ENCODE measurements at regions not wholly inside any gene's neighbourhood (a gene's known extent, or its start where the extent isn't known, plus 50 kb on each side); places are given as distances from the start of the nearest gene placed in this dataset.
"Not testable (repeated sequence)": the region's sequence is repeated elsewhere in the genome, so short reads cannot be mapped to it uniquely, and the experiment has no call there.

DNA sequence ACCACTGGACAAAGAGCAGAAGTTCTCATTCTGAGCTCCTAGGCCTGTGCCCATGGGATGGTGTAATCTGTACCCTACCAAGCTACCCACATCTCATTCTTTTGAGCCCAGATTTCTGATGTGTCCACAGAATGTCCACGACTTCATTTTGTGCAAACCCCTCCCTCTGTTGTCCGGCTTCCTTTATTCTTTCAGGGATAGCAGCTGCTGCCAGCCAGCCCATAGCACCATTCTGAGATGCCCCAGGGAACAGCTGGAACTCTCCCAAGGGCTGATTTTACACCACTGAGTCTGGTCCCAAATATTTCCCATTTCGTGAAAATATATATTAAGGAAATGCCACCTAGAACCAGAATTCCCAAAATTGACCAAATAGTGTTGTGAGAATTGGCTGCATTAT, 236.6 kb downstream of the SATB1 start:
- no peak for FAIRE-seq

DNA sequence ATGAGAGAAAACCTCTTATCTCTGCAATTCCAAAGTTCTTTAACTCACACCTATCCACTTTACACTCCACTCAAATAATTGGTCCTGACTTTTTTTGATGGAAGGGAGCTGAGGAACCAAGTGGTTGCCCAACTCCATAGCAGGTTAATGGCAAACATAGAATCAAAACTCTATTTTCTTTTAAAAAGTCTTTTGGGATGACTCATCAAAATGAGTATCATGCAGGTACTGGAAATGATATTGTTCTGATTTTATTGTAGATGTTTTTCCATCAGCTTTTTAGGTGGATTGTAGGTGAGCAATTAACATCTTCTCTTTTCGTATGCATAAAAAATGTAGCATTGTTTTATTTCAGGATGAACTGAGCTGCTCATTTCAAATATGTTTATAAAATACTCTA, 239.5 kb downstream of the SATB1 start:
- FAIRE-seq, result no peak

DNA sequence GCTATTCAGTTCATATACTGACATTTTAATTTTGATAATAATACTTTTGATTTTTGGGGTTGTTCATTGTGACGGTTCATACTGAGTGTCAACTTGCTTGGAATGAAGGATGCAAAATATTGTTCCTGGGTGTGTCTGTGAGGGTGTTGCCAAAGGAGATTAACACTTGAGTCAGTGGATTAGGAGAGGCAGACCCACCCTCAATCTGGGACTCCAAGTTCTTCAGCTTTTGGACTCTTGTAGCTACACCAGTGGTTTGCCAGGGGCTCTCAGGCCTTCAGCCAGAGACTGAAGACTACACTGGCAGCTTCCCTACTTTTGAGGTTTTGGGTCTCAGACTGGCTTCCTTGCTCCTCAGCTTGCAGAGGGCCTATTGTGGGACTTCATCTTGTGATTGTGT, 242.2 kb downstream of the SATB1 start:
- FAIRE-seq, result not testable (repeated sequence)

DNA sequence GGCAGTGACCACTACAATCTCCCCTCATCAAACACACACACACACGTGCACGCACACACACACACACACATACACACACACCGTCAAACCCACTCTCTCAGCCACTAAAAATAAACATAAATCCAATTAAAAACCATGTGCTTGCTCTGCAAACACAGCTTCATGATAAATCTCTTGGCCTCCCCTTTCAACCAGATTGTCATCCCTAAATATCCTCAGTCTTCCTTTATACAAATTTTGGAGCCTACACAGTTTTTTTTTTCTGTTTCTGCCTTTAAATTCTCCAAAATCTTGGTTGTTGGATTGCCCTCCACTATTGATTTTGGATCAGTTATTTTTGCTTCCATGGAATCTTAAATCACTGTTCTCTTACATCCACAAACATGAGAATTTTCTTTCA, 245.6 kb downstream of the SATB1 start:
- FAIRE-seq, result no peak

DNA sequence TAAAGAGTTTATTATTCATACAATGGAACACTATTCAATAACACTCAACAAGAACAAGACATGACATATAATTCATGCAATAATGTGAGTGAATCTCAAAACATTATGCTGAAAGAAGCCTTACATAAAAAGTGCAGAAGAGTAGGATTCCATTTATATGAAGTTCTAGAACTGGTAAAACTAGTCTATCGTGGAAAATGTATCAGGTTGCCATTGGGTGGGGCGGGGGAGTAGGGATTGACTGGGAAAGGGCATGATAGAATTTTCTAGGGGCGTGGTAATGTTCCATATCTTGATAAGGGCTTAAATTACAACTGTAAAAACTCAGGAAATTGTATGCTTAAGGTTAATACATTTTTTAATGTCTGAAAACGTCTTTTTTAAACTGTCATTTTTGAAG, 247.9 kb downstream of the SATB1 start:
- FAIRE-seq, result no peak

DNA sequence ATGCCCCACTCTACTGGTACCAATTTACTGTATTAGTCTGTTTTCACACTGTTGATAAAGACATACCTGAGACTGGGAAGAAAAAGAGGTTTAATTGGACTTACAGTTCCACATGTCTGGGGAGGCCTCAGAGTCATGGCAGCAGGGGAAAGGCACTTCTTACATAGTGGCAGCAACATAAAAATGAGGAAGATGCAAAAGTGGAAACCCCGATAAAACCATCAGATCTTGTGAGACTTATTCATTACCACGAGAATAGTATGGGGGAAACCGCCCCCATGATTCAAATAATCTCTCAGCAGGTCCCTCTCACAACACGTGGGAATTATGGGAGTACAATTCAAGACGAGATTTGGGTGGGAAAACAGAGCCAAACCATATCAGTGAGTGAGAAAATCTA, 251.2 kb downstream of the SATB1 start:
- not testable (repeated sequence) for FAIRE-seq

DNA sequence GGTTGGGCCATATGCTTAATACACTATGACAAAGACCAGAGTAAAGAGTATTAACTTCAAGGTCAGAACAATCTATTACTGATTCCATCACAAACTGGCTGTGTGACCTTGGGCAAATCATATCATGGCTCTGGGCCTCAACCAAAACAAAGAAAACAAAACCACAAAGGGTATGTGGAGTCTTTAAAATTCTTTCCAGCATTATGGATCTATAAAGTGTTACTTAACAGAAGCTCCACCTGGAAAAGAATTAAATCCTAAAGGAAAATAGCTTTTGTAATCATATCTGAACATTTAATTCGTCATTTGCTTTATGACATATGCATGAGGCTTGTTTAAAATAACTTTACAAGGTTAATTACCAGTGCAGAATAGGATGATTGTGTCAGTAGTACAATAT, 265.5 kb downstream of the SATB1 start:
- FAIRE-seq, result no peak

DNA sequence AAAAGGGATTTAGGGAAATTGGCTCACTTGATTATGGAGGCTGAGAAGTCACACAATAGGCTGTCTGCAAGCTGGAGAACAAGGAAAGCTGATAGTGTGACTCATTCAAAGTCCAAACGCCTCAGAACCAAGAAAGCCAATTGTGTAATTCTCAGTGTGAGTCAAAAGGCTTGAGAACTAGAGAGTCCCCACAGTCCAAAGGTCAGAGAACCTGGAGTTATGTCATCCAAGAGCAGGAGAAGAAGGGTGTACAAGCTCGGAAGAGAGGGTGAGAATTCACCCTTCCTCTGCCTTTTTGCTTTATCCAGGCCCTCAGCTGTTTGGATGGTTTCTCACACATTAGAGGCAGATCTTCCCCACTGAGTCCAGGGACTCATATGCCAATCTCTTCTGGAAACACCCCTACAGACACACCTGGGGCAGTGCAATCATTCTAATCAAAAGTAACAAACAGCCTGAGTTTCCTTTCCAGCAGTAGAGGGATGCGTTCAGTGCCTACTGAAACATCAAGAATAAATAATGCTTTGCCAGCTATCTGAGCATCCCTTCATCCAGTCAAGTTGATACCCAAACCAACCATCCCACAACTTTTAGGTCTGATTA, 271.5 kb downstream of the SATB1 start:
- no peak for FAIRE-seq

DNA sequence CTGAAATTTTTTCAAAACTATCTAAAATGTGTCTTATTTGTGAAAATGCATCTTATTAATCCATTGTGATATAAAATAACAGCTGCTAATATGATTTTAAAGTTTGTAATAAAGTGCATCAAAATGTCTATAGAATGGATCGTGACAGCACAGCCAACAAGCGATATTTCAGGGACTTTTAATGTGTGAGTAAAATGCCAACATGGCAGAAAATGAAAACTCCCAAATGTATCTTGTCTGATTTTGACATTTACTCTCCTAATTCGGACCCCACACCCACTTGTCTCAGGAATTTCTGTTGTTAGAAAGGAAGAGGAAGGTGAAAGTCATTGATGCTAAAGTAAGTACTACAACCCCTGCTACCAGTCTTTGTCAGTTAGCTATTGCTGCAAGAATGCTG, 273.9 kb downstream of the SATB1 start:
- FAIRE-seq, result no peak

DNA sequence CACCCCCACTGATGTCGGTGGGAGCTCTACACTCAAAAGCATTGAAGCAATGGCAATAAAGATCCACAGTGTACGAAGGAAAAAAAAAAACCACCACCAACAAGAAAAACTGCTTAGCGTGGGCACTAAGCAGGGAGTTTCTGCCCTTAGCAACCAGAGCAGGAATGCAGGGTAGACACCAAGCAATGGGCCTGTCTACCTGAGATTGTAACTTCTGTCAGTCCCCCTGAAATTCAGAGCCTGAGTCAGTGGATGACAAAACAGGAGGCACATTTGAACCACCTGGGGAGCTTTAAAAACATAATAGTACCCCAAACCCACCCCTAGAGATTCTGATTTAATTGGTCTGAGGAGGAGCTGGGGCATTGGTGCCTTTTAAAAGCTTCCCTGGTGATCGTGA, 275.2 kb downstream of the SATB1 start:
- FAIRE-seq, result no peak

DNA sequence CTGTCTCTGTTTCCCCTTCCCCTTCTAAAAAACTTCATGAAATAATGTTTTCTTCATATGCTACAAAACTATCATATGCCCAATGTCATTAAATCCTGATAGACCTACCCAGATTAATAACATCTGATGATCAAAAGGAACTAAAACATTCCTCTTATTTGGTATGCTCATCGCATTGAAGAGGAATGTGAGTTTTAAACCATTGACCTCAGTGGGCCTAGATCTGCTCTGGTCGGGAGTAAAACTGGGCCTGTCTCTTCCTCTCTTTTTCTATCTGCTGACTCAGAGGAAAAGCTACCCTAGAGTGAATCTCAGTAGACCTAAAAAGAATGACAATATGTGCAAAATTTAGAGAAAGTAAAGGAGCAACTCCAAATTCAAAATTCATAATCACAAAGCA, 275.8 kb downstream of the SATB1 start:
- no peak for FAIRE-seq

DNA sequence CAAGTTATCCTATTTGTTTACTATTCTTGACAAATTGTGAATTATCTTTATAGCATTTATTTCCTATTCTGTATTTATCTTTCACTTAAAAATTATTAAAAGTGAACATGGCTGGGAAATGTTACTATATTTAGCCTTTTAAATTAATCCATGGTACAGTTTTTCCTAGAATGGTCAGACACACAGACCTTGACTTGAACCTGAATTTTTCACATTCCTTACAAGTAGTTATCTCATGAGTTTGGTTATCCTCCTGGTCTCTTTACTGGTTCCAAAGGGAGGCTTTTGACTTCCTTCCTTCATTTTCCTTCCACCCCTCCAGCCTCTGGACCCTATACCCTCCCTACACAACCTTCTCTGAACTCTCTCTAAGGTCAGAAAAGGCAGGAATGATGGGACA, 280.6 kb downstream of the SATB1 start:
- FAIRE-seq, result no peak

DNA sequence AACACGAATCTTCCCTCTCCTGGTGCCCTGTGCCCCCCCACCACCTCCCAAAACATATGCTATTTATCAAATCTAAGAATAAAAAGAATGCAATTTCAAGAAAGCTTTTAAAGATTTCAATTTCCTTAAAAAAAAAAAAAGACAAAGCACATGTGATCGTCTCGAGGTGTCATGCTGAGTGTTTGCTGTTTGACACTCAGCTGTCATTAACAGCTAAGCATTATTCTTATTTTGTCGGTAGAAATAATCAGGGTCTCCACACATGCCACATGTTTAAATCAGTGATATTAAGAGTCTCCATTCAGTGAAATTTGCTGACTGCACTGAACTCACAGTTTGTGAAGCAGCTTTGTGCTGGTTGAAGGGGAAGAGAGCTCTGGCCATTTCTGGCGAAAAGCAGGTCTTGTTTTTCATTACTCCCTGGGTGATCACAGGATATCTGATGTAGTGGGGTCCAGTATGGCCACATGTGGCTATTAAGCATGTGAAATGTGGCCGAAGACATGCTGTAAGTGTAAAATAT, 281.8 kb downstream of the SATB1 start:
- FAIRE-seq, result no peak

DNA sequence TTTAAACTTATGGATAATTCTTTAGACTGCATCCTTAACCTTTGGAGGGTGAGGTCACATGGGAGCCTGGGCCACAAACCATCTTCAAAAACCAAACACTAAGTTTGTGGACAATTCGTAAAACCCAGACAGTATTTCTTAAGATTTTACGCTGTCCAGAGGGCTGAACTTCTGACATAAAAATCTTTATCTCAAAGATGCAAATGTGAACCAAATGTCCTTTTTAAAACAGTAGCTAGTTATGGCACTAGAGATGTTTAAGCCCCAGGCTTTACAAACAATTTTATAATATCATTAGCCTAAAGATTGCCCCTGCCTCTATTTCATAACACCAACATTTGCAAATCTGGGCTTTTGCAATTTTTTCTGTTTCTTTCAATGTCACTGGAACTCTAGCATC, 287.2 kb downstream of the SATB1 start:
- FAIRE-seq, result no peak

DNA sequence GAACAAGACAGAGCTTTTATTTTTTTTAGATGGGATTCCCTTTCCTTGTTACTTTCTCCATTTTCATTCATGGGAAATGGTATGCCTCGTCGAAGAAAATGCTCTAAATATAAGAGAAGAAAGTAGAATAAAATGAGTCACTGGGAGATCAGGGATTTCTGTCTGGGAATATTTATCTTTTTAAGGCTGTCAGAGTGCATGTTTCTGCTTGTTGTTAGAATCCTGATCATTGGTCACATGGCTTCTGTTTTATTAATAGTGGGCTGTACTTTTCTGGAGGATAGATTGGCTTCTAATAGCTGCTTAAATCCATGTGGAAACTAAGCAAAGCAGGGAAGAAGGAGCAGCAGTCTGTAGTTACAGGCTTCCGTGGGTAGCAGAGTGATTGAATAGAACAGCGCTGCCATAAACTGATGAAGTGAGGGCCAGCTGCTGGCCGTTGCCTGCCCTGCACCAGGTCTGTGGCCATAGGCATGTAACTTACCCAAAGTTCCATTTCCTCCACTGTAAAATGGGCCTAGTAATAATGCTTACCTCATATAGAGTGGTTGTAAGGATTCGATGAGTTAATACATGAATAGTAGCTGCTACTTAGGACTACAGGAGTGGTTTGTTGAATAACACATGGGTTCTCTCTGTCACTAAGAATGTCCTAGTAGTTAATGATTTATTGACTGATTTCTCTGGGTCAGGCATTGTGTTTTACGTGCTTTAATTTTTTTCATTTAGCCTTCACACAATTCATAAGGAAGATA, 289.9 kb downstream of the SATB1 start:
- no peak for FAIRE-seq

DNA sequence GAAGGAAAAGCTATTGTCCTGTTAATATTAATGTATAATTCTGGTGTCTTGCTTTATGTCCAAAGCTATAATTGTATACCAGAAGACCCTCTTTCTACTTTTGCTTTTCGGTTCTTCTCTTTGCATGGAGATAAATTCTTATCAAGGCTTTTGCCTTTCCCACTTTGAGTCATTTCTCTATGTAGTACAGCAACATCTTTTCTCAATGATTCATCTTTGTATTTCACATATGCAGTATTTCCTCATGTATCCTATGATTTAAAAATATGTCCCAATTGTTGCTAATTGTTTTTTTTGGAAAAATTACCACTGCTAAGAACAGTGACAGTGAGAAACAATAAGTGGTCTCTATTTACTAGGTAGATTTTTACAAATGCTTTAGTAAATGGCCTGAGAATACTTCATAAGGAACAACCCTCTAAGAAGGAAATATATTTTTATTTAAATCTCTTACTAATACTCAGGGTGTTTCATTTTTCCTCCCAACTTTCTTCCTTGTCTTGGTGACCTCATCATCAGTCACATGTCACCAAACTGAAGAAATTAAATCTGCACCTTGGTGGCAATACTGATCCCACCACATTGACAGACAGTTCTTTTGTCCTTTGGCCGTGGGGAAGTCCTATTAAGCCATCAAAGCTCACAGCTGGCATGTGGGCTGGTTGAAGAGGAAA, 290.6 kb downstream of the SATB1 start:
- FAIRE-seq, result no peak

DNA sequence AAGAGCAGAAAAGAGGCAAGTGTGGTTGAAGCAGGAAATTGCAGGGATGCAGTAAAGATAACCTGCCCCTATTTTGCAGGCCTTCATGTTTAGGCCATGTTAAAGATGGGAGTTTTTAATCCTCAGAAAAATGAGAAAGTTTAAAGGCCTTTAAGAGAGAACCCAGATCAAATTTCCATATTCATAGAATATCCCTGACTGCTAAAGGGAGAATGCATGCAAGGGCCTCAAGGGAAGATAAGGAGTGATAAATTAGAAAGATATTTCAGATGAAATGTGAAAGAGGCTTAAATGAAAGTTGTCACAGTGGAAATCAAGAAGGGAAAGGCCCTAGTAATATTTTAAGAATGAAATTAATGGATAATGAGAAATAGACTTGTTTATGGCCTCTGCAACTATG, 292.1 kb downstream of the SATB1 start:
- no peak for FAIRE-seq

DNA sequence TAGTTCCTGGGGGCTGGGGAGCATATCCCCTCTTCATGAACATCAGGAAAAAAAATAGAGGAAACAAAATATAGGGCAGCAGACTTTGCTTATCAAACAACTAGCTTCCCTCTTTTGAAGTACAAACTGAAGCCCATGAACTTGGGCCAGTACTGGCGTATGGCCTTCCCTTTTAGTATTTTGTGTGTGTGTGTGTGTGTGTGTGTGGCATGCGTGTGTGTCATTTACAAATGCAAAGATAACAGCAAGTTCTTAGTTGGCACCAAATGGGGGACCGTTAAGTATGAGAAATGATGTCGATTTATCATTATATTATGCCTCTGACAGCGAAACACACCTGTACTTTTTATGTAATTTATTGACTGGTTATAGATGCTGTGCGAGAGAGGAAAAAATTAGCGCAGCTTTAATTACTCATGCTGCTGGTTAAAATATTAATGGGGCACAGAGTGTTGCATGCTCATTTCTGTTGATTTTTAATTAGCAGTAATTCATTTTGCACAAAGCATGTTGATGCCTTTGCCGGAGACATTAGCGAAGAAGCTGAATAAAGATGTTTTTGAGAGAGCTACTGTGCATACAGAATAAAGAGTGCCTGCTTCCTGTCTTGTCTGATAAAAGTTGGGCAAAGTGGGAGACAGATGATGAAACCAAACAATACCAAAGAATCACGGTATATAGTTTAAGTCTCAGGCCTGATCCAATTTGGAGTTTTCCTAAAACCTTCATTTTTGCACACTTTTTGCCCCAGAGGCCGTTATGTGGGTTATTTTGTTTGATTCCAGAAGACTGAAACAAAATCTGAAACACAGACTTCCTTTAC, 297.1 kb downstream of the SATB1 start:
- FAIRE-seq, result no peak

DNA sequence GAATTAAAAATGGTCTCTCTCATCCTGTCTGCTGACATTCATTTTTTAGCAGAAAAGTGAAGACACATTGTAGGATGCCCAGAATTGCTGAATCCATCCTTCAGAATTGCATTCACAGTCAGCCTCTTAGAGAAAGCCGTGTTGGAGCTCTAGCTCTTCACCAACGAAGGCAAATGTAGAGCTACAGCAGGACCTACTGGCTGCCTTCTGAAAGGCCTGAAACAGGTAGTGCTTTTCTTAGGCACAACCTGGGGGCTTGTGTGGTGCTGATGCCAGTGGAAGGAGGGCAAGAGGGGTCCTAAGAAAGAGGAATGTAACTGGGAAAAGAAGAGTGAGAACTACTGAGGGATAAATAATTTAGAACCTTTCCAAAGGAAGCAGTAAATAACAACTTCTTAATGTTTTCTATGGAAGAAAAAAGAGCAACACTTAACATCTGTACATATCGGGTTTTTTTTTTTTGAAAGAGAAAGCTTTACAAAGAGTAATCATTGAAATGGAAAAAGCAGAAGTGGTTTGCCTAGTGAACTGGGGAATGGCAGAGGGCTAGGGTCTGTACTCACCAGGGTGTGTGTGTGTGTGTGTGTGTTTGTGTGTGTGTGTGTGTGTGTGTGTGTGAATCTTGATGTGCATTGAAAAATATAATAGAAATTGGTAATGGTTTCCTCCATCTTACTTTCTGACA, 297.8 kb downstream of the SATB1 start:
- FAIRE-seq, result no peak

DNA sequence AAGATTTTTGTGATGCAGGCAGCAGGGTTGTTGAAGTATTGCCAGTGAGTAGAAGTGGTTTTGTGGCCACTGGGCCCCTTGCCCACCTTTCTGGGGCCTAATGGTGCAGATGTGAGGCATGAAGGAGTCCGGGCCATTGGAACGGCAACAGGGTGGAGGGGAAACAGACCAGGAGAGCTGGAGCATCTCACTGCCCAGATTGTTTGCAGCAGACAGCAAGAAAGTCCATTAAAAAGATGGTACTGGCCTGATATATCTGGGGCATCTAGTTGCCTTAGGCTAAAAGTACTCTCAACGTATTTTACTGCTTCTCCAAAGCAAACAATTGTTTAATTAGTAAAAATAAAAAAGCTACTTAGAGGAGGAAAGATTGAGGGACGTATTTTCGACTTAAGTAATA, 298.4 kb downstream of the SATB1 start:
- FAIRE-seq, result no peak

DNA sequence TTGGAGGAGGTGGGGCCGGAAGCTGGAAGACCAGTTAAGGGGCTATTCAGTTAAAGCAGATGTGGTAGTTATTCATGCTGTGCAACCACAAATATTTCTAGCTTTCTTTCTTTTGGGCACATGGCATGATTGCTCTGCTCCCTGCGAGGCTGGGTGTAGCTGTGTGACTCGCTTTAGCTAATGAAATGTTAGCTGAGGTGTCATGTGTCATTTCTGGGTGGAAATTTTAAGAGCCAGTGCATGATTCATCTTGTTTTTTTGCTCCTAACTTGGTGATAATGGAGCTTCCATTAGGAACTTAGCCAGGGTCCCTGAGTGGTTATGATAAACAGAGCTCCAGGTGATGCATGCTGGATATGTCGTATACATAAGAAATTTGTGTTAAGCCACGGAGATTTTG, 300.6 kb downstream of the SATB1 start:
- no peak for FAIRE-seq

DNA sequence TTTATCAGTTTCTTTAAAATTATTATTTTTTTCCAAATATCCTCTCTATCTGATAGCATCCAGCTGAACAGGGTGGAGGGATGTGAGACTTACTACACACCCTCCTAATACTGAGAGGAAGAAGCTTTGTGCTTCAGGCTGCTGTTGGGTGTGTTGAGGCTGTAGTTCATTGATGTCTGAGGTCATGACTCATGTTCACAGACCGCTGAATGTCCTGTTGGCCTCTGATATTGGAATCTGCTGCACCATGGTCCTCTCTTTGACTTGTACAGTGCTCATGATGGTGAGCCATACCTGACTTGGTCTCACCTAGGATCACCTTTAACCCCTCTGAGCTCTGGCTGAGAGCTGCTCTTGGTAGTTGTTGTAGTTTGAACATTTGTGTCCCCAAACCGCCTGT, 302.9 kb downstream of the SATB1 start:
- no peak for FAIRE-seq

DNA sequence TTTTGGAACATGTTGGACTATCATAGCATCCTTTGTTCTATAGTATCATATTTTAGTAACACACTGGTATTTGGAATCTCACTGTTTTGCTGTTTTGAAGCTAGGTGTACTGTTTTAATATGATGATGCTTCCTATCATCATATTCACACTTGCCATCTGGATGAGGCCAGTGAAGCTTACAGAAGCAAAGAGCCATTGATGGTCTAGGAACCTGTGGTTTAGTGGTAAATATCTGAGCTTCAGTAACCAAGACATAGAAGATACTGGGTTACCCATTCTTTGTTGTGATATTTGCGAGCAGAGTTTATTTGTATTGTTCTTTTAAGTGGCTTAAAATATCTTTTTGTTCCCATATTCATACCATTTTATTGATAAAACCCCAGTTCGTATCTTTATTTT, 304.1 kb downstream of the SATB1 start:
- no peak for FAIRE-seq
